Trophoblast cell (in vitro differentiated cells and primary cell): ENCODE measurements at regions not wholly inside any gene's neighbourhood (a gene's known extent, or its start where the extent isn't known, plus 50 kb on each side); places are given as distances from the start of the nearest gene placed in this dataset.

ENCODE experiments used
- DNase-seq, 2 donors: peaks; one replicate each; pipeline ENCODE4 v3.0.0-alpha.2; 2016
- H2AFZ ChIP-seq: 2 replicates; pipeline ENCODE4 v1.6.1; 2013; ENCODE audit warnings: low read length, moderate library complexity, mild to moderate bottlenecking; ENCODE audit not compliant: insufficient read depth, poor library complexity
- H2AK5ac ChIP-seq: 2 replicates; pipeline ENCODE4 v1.6.1; 2013; ENCODE audit warnings: mild to moderate bottlenecking, low read length
- H2BK120ac ChIP-seq: 2 replicates; pipeline ENCODE4 v1.6.1; 2013; ENCODE audit warnings: low read length, mild to moderate bottlenecking, moderate library complexity; ENCODE audit not compliant: insufficient read depth, poor library complexity
- H2BK12ac ChIP-seq: 2 replicates; pipeline ENCODE4 v1.6.1; 2013; ENCODE audit warnings: mild to moderate bottlenecking, low read length, moderate library complexity
- H2BK5ac ChIP-seq: 2 replicates; pipeline ENCODE4 v1.6.1; 2013; ENCODE audit warnings: low read length, low read depth, moderate library complexity, mild to moderate bottlenecking; ENCODE audit not compliant: poor library complexity
- H3K14ac ChIP-seq: 2 replicates; pipeline ENCODE4 v1.6.1; 2013; ENCODE audit warnings: mild to moderate bottlenecking, low read length
- H3K18ac ChIP-seq: 2 replicates; pipeline ENCODE4 v1.6.1; 2013; ENCODE audit warnings: mild to moderate bottlenecking, low read length
- H3K23ac ChIP-seq: 2 replicates; pipeline ENCODE4 v1.6.1; 2013; ENCODE audit warnings: low read length
- H3K27ac ChIP-seq: 2 replicates; pipeline ENCODE4 v1.5.1; 2013; ENCODE audit warnings: low read depth, mild to moderate bottlenecking, inconsistent platforms, low read length, moderate library complexity
- H3K27me3 ChIP-seq: 2 replicates; pipeline ENCODE4 v1.6.1; 2013; ENCODE audit warnings: inconsistent platforms, mild to moderate bottlenecking, low read length, moderate library complexity; ENCODE audit not compliant: insufficient read depth
- H3K36me3 ChIP-seq, 2 experiments: 1 replicate in 1 of 2; 2 replicates in 1 of 2; pipeline ENCODE4 v1.6.1; 2013; ENCODE audit warnings: low read length in 2 of 2, mild to moderate bottlenecking in 2 of 2, moderate library complexity in 1 of 2; ENCODE audit not compliant: insufficient read depth in 2 of 2, control insufficient read depth in 1 of 2
- H3K4ac ChIP-seq: 2 replicates; pipeline ENCODE4 v1.6.1; 2013; ENCODE audit warnings: low read depth, mild to moderate bottlenecking, low read length, moderate library complexity
- H3K4me1 ChIP-seq, 2 experiments: 1 replicate in 1 of 2; 2 replicates in 1 of 2; pipeline ENCODE4 v1.6.1; 2013; ENCODE audit warnings: low read length in 2 of 2, mild to moderate bottlenecking in 2 of 2, moderate library complexity in 1 of 2; ENCODE audit not compliant: insufficient read depth in 2 of 2, control insufficient read depth in 1 of 2
- H3K4me2 ChIP-seq: 2 replicates; pipeline ENCODE4 v1.6.1; 2013; ENCODE audit warnings: inconsistent platforms, mild to moderate bottlenecking, low read length, moderate library complexity
- H3K4me3 ChIP-seq: 2 replicates; pipeline ENCODE4 v1.5.1; 2013; ENCODE audit warnings: mild to moderate bottlenecking, low read depth, low read length, inconsistent platforms
- H3K79me1 ChIP-seq: one replicate; pipeline ENCODE4 v1.6.1; 2013; ENCODE audit warnings: low read length
- H3K79me2 ChIP-seq: 2 replicates; pipeline ENCODE4 v1.6.1; 2013; ENCODE audit warnings: low read length, mild to moderate bottlenecking; ENCODE audit not compliant: control insufficient read depth, insufficient read depth, poor library complexity
- H3K9ac ChIP-seq: 2 replicates; pipeline ENCODE4 v1.6.1; 2013; ENCODE audit warnings: mild to moderate bottlenecking, low read length
- H3K9me3 ChIP-seq: 2 replicates; pipeline ENCODE4 v1.6.1; 2013; ENCODE audit warnings: low read depth, mild to moderate bottlenecking, control low read depth, inconsistent platforms, low read length; ENCODE audit not compliant: insufficient read depth
- H4K12ac ChIP-seq: 2 replicates; pipeline ENCODE4 v1.6.1; 2013; ENCODE audit warnings: low read depth, mild to moderate bottlenecking, low read length, moderate library complexity
- H4K8ac ChIP-seq: 2 replicates; pipeline ENCODE4 v1.6.1; 2013; ENCODE audit warnings: low read depth, mild to moderate bottlenecking, low read length, moderate library complexity
- H4K91ac ChIP-seq: one replicate; pipeline ENCODE4 v1.6.1; 2013; ENCODE audit warnings: low read depth, mild to moderate bottlenecking, low read length, moderate library complexity
- WGBS: extraction: QIAGEN DNeasy Blood & Tissue Kit; methylation state at CpG from one replicate; pipeline ENCODE4 v1.1.7; 2013; ENCODE audit warnings: missing lambda C conversion rate; ENCODE audit not compliant: insufficient read length, insufficient coverage; ENCODE audit errors: extremely low coverage; 5-methylcytosine and 5-hydroxymethylcytosine counted together

DNA sequence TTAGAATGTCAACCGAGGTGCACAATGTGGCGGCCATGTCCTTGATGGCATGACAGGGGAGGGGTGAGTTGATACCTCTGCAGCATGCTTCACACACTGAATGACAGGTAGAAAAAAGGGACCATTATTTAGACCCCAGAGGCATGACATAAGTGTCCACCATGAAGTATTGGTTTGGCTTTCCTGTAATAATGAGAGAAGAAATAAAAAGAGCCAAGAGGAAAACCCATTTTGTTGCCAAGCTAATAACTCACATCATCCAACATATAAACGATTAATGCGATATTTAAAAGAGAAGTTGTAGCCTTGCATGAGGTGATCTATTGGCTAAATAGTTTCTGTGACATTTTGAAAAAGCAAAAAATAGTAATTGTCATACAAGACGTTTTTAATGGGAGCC, 343.4 kb downstream of the LRIG3 start:
- H3K27ac ChIP-seq: no peak overlapping the region
- H2AK5ac ChIP-seq: no peak overlapping the region
- H3K36me3 ChIP-seq: no peaks in the 10 kb centered on the region

DNA sequence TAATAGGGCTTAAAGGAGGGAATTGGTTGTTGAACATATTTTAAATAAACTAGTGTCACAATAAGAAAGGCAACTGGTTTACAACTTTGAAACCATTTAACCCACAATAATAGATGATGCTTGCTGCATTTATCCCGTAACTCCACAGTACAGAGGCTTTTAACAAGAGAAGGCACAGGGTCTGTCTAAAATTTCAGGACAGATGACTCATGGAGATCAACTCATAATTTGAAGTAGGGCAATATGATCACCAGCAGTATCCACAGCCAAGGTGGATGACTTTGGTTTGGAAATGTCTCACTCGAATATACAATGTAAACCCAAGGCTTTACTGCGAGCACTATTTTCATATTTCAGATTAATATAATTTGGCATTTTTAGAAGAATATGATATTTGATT, 340.2 kb downstream of the LRIG3 start:
- H3K4me2 ChIP-seq: no peak overlapping the region
- H4K91ac ChIP-seq: no peak overlapping the region
- no peak overlapping the region for H2BK5ac ChIP-seq
- no peak overlapping the region for H3K4ac ChIP-seq
- no peak overlapping the region for H2AK5ac ChIP-seq
- no peak overlapping the region for H3K23ac ChIP-seq
- H4K12ac ChIP-seq: no peak overlapping the region
- no peak overlapping the region for H2BK12ac ChIP-seq
- no CpG with 5 or more reads among the region's 3 CpGs for WGBS
- no peaks in the 10 kb centered on the region for H3K9me3 ChIP-seq
- no peak for DNase-seq
- no peaks in the 10 kb centered on the region for H3K79me2 ChIP-seq
- no peak overlapping the region for H3K18ac ChIP-seq
- H3K4me1 ChIP-seq: no peaks in the 10 kb centered on the region
- H3K14ac ChIP-seq: no peak overlapping the region
- H3K27me3 ChIP-seq: no peaks in the 10 kb centered on the region
- no peaks in the 10 kb centered on the region for H3K36me3 ChIP-seq
- no peak overlapping the region for H3K9ac ChIP-seq
- no peak overlapping the region for H2BK120ac ChIP-seq
- no peak overlapping the region for H4K8ac ChIP-seq
- H3K79me1 ChIP-seq: no peaks in the 10 kb centered on the region
- H2AFZ ChIP-seq: no peak overlapping the region
- no peak overlapping the region for H3K4me3 ChIP-seq
- H3K27ac ChIP-seq: no peak overlapping the region

More for the DNA sequence above, 343.4 kb downstream of the LRIG3 start:
- H3K4me2 ChIP-seq: no peak overlapping the region
- no peak overlapping the region for H3K14ac ChIP-seq
- H3K9me3 ChIP-seq: no peaks in the 10 kb centered on the region
- no peak overlapping the region for H3K9ac ChIP-seq
- H3K18ac ChIP-seq: no peak overlapping the region
- no peaks in the 10 kb centered on the region for H3K79me2 ChIP-seq
- WGBS: no CpG with 5 or more reads among the region's 5 CpGs
- no peak overlapping the region for H3K4me3 ChIP-seq
- no peak for DNase-seq
- no peaks in the 10 kb centered on the region for H3K79me1 ChIP-seq
- H4K91ac ChIP-seq: no peak overlapping the region
- no peak overlapping the region for H2BK120ac ChIP-seq
- H2BK12ac ChIP-seq: no peak overlapping the region
- no peaks in the 10 kb centered on the region for H3K4me1 ChIP-seq
- H2AFZ ChIP-seq: no peak overlapping the region
- no peaks in the 10 kb centered on the region for H3K27me3 ChIP-seq
- no peak overlapping the region for H4K8ac ChIP-seq
- H3K23ac ChIP-seq: no peak overlapping the region
- H2BK5ac ChIP-seq: no peak overlapping the region
- no peak overlapping the region for H4K12ac ChIP-seq
- H3K4ac ChIP-seq: no peak overlapping the region

DNA sequence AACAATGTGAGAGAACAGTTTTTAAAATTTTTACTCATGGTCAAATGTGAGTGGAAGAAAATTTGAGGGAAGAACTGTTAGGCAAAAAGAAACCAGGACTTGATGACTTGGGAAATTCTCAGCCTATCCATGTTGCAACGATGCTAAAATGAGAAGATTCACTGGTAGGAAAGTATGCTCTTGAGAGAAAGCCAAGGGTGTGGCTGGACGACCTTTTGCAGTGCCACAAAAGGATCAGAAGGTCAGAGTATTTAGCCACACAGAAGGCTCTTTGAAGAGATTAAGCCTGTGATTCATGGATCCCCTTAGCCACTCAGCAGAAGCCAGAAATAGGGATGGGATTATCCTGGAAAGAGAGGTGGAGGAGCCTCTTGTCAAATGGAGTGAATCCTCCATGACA, 336.8 kb downstream of the LRIG3 start:
- Histone ChIP-seq H3K23ac (no peak overlapping the region), H2BK12ac (no peak overlapping the region), H3K9ac (no peak overlapping the region), H3K79me1 (no peaks in the 10 kb centered on the region), H3K9me3 (no peaks in the 10 kb centered on the region), H2BK5ac (no peak overlapping the region), H3K14ac (no peak overlapping the region), H2AK5ac (no peak overlapping the region), H3K4me3 (no peak overlapping the region), H3K4me1 (no peaks in the 10 kb centered on the region), H4K12ac (no peak overlapping the region), H3K27me3 (no peaks in the 10 kb centered on the region), H2AFZ (no peak overlapping the region), H3K27ac (no peak overlapping the region), H3K18ac (no peak overlapping the region), H3K36me3 (no peaks in the 10 kb centered on the region), H4K91ac (no peak overlapping the region), H3K4ac (no peak overlapping the region), H3K4me2 (no peak overlapping the region), H2BK120ac (no peak overlapping the region), H3K79me2 (no peaks in the 10 kb centered on the region), H4K8ac (no peak overlapping the region)
- DNase-seq: no peak
- no CpG with 5 or more reads among the region's 2 CpGs for WGBS

DNA sequence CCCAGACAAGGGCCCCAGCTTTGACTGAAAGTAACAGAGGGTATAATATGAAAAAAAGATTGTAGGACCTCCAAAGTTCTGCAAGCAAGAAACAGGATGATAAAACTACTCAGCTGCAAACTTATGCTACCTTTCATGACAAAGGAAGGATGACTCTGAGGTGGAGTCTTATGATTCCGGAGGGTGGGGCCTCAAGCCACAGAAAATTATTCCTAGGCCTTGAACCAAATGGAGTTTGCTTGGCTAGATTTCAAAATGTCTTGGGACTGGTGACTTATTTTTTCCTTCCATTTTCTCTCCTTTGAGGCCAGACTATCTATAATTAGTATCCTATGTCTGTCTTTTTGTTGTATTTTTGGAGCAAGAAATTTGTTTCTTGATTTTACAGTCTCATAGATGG, 336.4 kb downstream of the LRIG3 start:
- Histone ChIP-seq H2AK5ac (no peak overlapping the region), H3K23ac (no peak overlapping the region), H3K27ac (no peak overlapping the region), H4K12ac (no peak overlapping the region), H2BK5ac (no peak overlapping the region), H3K27me3 (no peaks in the 10 kb centered on the region), H3K4ac (no peak overlapping the region), H3K79me1 (no peaks in the 10 kb centered on the region), H2BK120ac (no peak overlapping the region), H4K91ac (no peak overlapping the region), H3K18ac (no peak overlapping the region), H3K9me3 (no peaks in the 10 kb centered on the region), H2AFZ (no peak overlapping the region), H3K4me2 (no peak overlapping the region), H4K8ac (no peak overlapping the region), H3K36me3 (no peaks in the 10 kb centered on the region), H3K79me2 (no peaks in the 10 kb centered on the region), H3K4me3 (no peak overlapping the region), H2BK12ac (no peak overlapping the region), H3K4me1 (no peaks in the 10 kb centered on the region), H3K14ac (no peak overlapping the region), H3K9ac (no peak overlapping the region)
- WGBS: no CpG with 5 or more reads among the region's 1 CpG
- DNase-seq: no peak
